H1 (cell line): ENCODE measurements at regions not wholly inside any gene's neighbourhood (a gene's known extent, or its start where the extent isn't known, plus 50 kb on each side); places are given as distances from the start of the nearest gene placed in this dataset.

ENCODE experiments used
- CBX5 ChIP-seq: fragments of 300-800, 300-1000 bp; sonication (generic); IDR thresholded peaks from 2 replicates; pipeline ENCODE4 v1.7.1; 2016; ENCODE audit warnings: antibody characterized with exemption, low read length, low read depth
- TF ChIP-seq, protein P1 (sequence below): fragments of 300-600 bp; sonication (generic); IDR thresholded peaks from 2 replicates; pipeline ENCODE4 v1.7.1; 2012; ENCODE audit warnings: low read length, moderate library complexity, mild to moderate bottlenecking, inconsistent platforms; ENCODE audit not compliant: insufficient replicate concordance

DNA sequence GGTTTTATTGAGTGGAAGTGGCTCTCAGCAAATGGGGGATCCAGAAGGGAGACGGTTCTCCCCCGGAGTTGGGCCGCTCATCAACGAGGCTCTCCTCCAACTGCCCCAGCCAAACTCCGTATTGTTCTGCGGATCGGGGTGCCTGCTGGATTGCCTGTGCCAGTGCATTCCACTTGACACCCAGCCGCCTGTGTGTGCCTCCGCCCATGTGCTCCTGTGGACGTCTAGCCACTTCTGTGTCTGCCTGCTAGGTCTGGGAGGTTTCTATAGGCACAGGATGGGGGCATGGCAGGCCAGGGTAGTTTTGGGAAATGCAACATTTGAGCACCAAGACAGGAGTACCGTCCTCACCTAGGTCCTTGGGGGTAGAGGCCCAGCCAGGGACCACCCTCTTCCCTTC is 225.7 kb upstream of the AMIGO2 start (continued):
- TF ChIP-seq, protein P1, sequence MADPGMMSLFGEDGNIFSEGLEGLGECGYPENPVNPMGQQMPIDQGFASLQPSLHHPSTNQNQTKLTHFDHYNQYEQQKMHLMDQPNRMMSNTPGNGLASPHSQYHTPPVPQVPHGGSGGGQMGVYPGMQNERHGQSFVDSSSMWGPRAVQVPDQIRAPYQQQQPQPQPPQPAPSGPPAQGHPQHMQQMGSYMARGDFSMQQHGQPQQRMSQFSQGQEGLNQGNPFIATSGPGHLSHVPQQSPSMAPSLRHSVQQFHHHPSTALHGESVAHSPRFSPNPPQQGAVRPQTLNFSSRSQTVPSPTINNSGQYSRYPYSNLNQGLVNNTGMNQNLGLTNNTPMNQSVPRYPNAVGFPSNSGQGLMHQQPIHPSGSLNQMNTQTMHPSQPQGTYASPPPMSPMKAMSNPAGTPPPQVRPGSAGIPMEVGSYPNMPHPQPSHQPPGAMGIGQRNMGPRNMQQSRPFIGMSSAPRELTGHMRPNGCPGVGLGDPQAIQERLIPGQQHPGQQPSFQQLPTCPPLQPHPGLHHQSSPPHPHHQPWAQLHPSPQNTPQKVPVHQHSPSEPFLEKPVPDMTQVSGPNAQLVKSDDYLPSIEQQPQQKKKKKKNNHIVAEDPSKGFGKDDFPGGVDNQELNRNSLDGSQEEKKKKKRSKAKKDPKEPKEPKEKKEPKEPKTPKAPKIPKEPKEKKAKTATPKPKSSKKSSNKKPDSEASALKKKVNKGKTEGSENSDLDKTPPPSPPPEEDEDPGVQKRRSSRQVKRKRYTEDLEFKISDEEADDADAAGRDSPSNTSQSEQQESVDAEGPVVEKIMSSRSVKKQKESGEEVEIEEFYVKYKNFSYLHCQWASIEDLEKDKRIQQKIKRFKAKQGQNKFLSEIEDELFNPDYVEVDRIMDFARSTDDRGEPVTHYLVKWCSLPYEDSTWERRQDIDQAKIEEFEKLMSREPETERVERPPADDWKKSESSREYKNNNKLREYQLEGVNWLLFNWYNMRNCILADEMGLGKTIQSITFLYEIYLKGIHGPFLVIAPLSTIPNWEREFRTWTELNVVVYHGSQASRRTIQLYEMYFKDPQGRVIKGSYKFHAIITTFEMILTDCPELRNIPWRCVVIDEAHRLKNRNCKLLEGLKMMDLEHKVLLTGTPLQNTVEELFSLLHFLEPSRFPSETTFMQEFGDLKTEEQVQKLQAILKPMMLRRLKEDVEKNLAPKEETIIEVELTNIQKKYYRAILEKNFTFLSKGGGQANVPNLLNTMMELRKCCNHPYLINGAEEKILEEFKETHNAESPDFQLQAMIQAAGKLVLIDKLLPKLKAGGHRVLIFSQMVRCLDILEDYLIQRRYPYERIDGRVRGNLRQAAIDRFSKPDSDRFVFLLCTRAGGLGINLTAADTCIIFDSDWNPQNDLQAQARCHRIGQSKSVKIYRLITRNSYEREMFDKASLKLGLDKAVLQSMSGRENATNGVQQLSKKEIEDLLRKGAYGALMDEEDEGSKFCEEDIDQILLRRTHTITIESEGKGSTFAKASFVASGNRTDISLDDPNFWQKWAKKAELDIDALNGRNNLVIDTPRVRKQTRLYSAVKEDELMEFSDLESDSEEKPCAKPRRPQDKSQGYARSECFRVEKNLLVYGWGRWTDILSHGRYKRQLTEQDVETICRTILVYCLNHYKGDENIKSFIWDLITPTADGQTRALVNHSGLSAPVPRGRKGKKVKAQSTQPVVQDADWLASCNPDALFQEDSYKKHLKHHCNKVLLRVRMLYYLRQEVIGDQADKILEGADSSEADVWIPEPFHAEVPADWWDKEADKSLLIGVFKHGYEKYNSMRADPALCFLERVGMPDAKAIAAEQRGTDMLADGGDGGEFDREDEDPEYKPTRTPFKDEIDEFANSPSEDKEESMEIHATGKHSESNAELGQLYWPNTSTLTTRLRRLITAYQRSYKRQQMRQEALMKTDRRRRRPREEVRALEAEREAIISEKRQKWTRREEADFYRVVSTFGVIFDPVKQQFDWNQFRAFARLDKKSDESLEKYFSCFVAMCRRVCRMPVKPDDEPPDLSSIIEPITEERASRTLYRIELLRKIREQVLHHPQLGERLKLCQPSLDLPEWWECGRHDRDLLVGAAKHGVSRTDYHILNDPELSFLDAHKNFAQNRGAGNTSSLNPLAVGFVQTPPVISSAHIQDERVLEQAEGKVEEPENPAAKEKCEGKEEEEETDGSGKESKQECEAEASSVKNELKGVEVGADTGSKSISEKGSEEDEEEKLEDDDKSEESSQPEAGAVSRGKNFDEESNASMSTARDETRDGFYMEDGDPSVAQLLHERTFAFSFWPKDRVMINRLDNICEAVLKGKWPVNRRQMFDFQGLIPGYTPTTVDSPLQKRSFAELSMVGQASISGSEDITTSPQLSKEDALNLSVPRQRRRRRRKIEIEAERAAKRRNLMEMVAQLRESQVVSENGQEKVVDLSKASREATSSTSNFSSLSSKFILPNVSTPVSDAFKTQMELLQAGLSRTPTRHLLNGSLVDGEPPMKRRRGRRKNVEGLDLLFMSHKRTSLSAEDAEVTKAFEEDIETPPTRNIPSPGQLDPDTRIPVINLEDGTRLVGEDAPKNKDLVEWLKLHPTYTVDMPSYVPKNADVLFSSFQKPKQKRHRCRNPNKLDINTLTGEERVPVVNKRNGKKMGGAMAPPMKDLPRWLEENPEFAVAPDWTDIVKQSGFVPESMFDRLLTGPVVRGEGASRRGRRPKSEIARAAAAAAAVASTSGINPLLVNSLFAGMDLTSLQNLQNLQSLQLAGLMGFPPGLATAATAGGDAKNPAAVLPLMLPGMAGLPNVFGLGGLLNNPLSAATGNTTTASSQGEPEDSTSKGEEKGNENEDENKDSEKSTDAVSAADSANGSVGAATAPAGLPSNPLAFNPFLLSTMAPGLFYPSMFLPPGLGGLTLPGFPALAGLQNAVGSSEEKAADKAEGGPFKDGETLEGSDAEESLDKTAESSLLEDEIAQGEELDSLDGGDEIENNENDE, result no peak
- TF ChIP-seq CBX5, result no peak
- TF ChIP-seq, all 59 proteins: peak for 0
